CD4-positive, alpha-beta T cell treated with Interleukin-4 for 1 hour (primary cell): ENCODE measurements at regions not wholly inside any gene's neighbourhood (a gene's known extent, or its start where the extent isn't known, plus 50 kb on each side); places are given as distances from the start of the nearest gene placed in this dataset.

Experiments used
- DNase-seq, 2 donors: peaks; one replicate each; pipeline ENCODE4 v3.0.0-alpha.2; 2020 to 2022

GRCh38 chr5:14090755-14091154 is 52.4 kb upstream of the TRIO start:
- DNase-seq = no peak

GRCh38 chr5:14090290-14090689 is 52.9 kb upstream of the TRIO start:
- no peak for DNase-seq

- DNase-seq = no peak
Observed at GRCh38 chr5:14089198-14089597, 53.9 kb upstream of the TRIO start.

GRCh38 chr5:14086261-14086660 is 56.9 kb upstream of the TRIO start:
- DNase-seq = no peak

- no peak for DNase-seq
Observed at GRCh38 chr5:14082973-14083372, 60.2 kb upstream of the TRIO start.

GRCh38 chr5:14082523-14082922 is 60.6 kb upstream of the TRIO start:
- DNase-seq = no peak

GRCh38 chr5:14081791-14082190 is 61.4 kb upstream of the TRIO start:
- no peak for DNase-seq

GRCh38 chr5:14078716-14079115 is 64.4 kb upstream of the TRIO start:
- DNase-seq = no peak

- DNase-seq = no peak
Observed at GRCh38 chr5:14077501-14077900, 65.6 kb upstream of the TRIO start.

GRCh38 chr5:14076561-14076960 is 66.6 kb upstream of the TRIO start:
- no peak for DNase-seq

- DNase-seq = no peak
Observed at GRCh38 chr5:14075937-14076336, 67.2 kb upstream of the TRIO start.

GRCh38 chr5:14071433-14071832 is 71.7 kb upstream of the TRIO start:
- no peak for DNase-seq

- no peak for DNase-seq
Observed at GRCh38 chr5:14069021-14069420, 74.1 kb upstream of the TRIO start.

GRCh38 chr5:14068136-14068535 is 75.0 kb upstream of the TRIO start:
- DNase-seq = no peak

GRCh38 chr5:14066326-14066725 is 76.8 kb upstream of the TRIO start:
- DNase-seq = no peak

GRCh38 chr5:14064841-14065240 is 78.3 kb upstream of the TRIO start:
- no peak for DNase-seq

- no peak for DNase-seq
Observed at GRCh38 chr5:14063691-14064090, 79.5 kb upstream of the TRIO start.

- no peak for DNase-seq
Observed at GRCh38 chr5:14063138-14063537, 80.0 kb upstream of the TRIO start.

GRCh38 chr5:14062178-14062577 is 81.0 kb upstream of the TRIO start:
- DNase-seq = no peak

GRCh38 chr5:14061106-14061505 is 82.0 kb upstream of the TRIO start:
- no peak for DNase-seq

GRCh38 chr5:14060218-14060617 is 82.9 kb upstream of the TRIO start:
- no peak for DNase-seq

GRCh38 chr5:14059810-14060209 is 83.3 kb upstream of the TRIO start:
- no peak for DNase-seq

- DNase-seq = no peak
Observed at GRCh38 chr5:14057289-14057688, 85.9 kb upstream of the TRIO start.

- DNase-seq = no peak
Observed at GRCh38 chr5:14056039-14056438, 87.1 kb upstream of the TRIO start.

- DNase-seq = no peak
Observed at GRCh38 chr5:14054965-14055963, 87.9 kb upstream of the TRIO start.
